ENCODE measurements at regions not wholly inside any gene's neighbourhood (a gene's known extent, or its start where the extent isn't known, plus 50 kb on each side); places are given as distances from the start of the nearest gene placed in this dataset.

DNA sequence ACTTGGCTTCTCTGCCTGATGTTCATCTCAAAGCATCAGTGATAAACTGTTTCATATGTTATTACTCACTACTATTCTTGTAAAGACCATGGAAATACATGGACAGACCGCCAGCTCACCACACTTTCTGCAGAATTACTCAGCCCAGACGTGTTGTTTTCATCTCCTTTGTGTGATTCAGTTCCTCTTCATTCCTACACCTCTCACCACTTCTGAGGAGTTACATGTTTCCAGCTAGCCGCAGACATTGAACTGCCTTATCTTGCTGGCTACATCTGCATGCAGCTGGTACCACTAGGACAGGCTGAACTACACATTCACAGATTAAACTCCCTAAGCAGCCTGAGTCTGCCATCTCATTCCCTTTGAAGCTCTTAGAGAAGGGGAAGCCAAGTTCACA, 443.2 kb upstream of the FGF16 start:
- TF ChIP-seq, protein P1, sequence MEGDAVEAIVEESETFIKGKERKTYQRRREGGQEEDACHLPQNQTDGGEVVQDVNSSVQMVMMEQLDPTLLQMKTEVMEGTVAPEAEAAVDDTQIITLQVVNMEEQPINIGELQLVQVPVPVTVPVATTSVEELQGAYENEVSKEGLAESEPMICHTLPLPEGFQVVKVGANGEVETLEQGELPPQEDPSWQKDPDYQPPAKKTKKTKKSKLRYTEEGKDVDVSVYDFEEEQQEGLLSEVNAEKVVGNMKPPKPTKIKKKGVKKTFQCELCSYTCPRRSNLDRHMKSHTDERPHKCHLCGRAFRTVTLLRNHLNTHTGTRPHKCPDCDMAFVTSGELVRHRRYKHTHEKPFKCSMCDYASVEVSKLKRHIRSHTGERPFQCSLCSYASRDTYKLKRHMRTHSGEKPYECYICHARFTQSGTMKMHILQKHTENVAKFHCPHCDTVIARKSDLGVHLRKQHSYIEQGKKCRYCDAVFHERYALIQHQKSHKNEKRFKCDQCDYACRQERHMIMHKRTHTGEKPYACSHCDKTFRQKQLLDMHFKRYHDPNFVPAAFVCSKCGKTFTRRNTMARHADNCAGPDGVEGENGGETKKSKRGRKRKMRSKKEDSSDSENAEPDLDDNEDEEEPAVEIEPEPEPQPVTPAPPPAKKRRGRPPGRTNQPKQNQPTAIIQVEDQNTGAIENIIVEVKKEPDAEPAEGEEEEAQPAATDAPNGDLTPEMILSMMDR (tag by site-specific recombination; IDR thresholded peaks at IDR 0.05), result no peak
- TF ChIP-seq, protein P2, sequence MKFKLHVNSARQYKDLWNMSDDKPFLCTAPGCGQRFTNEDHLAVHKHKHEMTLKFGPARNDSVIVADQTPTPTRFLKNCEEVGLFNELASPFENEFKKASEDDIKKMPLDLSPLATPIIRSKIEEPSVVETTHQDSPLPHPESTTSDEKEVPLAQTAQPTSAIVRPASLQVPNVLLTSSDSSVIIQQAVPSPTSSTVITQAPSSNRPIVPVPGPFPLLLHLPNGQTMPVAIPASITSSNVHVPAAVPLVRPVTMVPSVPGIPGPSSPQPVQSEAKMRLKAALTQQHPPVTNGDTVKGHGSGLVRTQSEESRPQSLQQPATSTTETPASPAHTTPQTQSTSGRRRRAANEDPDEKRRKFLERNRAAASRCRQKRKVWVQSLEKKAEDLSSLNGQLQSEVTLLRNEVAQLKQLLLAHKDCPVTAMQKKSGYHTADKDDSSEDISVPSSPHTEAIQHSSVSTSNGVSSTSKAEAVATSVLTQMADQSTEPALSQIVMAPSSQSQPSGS (tag by site-specific recombination; IDR thresholded peaks at IDR 0.05; ENCODE audit: low read depth), result no peak
